Stimulated activated CD8-positive, alpha-beta memory T cell treated with anti-CD3 and anti-CD28 coated beads, Interleukin-4, amount 100 ng/mL, for 24 hours (primary cell): ENCODE measurements at regions not wholly inside any gene's neighbourhood (a gene's known extent, or its start where the extent isn't known, plus 50 kb on each side); places are given as distances from the start of the nearest gene placed in this dataset.

ENCODE experiments used
- DNase-seq: peaks from one replicate; pipeline ENCODE4 v3.0.0-alpha.2; 2020; ENCODE audit warnings: low read depth

DNA sequence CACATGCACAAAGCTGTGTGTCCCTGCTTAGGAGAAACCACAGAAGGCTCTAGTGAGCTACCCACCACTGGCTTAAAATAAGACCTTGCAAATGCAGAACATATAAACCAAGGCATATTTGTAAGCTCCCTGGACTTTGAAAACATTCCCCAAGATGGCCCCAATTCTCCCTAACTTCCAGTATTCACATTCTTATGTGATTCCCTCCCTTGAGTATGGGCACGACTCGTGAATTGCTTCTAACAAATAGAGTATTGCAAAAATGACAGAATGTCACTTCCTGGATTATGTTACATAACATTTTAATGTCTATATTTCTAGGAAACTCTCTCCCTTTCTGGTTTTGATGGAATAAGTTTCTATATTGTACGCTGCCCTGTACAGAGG lies 131.8 kb upstream of the MCTP2 start:
- DNase-seq: no peak

- no peak for DNase-seq
Measured at GRCh38 chr15:94098921-94099573, 132.3 kb upstream of the MCTP2 start.

GRCh38 chr15:94097552-94097951 lies 133.8 kb upstream of the MCTP2 start:
- DNase-seq: no peak

GRCh38 chr15:94094310-94094709 lies 137.1 kb upstream of the MCTP2 start:
- no peak for DNase-seq

DNA sequence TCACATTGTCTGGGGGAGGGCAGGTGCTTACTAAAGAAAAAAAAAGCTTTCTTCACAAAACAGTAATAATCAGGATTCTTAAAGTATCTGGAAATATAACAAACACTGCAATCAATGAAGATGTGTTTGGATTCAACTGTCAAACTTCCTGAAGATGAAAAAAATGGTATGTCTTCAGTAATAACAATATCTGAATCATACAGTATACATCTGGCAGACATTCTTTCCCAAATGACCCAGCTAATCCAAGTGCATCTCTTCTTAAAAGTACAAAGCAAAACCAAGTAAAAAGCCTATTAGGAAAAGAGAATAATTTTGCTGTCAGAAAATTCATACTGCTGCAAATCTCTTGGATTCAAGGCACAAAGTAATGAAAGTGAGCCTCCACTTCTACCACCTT lies 145.0 kb upstream of the MCTP2 start:
- no peak for DNase-seq

- no peak for DNase-seq
Measured at GRCh38 chr15:94083467-94084052, 147.8 kb upstream of the MCTP2 start.

- no peak for DNase-seq
Measured at GRCh38 chr15:94081829-94082228, 149.5 kb upstream of the MCTP2 start.

DNA sequence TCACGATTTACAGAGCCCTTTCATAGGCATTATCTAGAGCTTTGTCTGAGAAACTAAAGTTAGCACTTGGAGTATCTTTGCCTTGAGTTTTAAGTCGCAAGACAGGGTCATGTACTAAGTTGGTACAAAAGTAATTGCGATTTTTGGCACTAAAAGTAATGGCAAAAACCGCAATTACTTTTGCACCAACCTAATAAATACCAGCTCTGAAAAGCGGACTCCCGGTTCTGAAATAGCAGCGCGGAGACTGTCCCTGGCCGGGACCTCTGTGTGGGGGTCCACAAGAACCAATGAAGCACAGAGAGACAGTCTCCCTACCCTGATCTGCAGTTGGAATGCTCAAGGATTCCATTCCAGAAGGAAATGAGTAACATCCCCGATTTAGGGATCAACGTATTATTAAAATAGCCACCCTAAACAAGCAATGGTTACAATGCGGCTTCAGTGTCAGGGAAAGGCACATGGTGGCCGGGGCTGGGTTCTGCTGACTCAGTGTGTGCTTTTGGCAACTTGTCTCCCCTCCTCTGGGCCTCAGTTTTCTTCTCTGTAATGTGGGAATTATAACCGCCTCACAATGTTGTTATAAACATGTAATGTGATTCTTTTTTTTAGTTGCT lies 150.3 kb upstream of the MCTP2 start:
- no peak for DNase-seq

DNA sequence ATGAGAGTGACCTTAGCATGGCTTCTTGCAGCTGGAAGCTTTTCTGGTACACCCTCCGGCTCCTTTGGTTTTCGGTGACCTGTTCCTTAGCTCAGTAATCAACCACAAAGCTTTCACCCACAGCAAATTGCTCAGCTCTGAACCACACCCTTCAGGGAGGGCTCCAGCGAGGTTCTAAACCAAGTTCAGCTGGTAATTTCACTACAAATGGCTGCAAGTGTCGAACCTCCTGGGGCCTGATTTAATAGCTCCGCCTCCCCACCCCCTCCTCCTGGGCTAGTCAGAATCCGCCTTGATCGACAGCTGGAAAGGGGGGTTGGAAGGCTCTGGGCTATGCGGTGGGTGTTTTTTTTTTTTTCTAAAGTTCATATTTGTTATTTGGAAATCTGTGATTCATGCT lies 150.9 kb upstream of the MCTP2 start:
- DNase-seq: no peak

- no peak for DNase-seq
Measured at GRCh38 chr15:94079968-94080367, 151.4 kb upstream of the MCTP2 start.

GRCh38 chr15:94079459-94079858 lies 151.9 kb upstream of the MCTP2 start:
- DNase-seq: no peak

DNA sequence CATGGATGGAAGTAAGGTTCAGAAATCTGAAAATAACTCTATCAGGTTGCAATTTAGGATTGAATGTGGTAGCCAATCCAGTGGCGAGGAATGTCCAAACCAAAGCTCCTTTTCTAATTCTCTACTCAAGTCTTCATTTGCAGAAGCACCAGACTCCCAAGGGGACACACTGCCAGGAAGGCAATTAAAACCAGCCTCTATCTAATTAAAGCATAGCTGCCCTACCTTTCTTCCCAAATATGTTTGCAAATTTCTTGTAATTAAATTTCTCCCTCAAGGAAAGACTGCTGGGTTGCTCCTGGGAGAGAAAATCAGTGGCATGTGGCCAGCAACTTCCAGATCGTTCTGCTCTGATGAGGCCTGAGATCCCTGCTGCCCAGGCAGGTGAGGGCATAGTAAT lies 153.4 kb upstream of the MCTP2 start:
- DNase-seq: no peak

DNA sequence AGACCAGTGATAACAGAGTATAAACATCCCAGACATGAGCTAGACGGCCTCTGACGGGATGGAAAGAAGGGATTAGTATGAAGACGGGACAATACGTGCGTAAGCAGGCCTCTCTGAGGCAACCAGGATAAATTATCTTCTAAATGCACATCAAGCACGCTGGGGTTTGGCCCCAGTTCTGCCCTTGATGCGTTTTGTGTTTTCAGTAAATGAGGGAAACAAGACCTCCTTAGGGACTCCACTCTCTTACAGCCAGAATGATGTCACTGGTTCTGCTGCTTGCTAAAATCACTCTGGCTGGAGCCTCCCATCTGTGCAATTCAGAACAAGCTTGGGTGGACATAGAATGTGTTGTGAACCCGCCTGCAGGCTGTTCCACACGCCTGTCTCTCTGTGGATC lies 156.0 kb upstream of the MCTP2 start:
- DNase-seq: no peak

- no peak for DNase-seq
Measured at GRCh38 chr15:94070356-94071295, 160.7 kb upstream of the MCTP2 start.

- DNase-seq: no peak
Measured at GRCh38 chr15:94069844-94070243, 161.5 kb upstream of the MCTP2 start.

GRCh38 chr15:94066811-94067210 lies 164.6 kb upstream of the MCTP2 start:
- DNase-seq: no peak

- DNase-seq: no peak
Measured at GRCh38 chr15:94066046-94066445, 165.3 kb upstream of the MCTP2 start.

DNA sequence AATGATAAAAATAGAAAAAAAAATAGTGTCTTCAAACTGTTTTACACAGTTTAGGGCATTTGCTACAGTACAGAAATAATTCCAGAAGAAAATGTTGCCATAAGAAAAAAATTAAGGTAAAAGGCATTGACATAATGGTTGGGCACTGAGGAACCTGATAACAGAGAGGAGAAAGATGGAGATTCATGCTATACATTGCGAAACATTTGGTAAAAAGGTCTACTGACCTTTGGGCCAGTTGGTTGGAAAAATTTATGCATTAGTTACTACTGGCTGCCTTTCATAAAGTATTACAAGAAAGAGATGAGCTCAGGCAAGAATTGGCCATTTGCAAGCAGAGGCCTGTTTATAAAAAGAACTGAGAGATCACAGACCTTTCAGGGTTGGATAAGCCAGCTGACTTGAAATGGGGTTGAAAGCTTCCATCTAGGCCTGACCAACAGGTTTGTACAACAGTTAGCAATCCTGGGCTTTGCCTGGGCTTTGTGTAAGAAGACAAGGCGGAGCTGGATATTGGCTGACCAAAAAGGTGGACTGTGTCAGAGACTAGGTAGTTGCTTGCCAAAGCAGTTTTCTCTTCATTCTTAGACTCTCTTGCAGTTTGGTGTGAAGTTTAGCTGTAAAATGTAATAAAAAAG lies 166.6 kb upstream of the MCTP2 start:
- DNase-seq: no peak

DNA sequence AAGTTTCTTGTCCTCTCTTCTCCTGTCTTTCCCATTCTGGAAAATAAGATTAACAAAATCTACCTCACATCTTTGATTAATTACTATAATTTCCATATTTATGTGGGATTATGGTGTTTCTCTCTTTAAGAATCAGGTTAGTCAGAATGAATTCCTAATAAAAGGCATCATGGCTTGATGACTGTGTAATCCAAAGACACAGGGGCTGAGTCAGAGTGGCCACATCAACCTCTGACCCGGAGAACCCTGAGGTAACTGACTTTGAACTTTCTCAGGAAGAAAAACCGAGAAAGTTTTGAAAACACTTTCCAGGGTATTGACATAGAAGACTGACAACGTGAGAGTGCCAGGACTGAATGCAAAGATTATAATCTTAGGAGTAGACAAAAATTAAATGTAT lies 170.3 kb upstream of the MCTP2 start:
- no peak for DNase-seq

- DNase-seq: no peak
Measured at GRCh38 chr15:94059013-94059587, 172.3 kb upstream of the MCTP2 start.

GRCh38 chr15:94057305-94057704 lies 174.1 kb upstream of the MCTP2 start:
- no peak for DNase-seq

GRCh38 chr15:94056314-94056713 lies 175.0 kb upstream of the MCTP2 start:
- no peak for DNase-seq
